Right atrium auricular region (tissue), 2 donors: ENCODE measurements at regions not wholly inside any gene's neighbourhood (a gene's known extent, or its start where the extent isn't known, plus 50 kb on each side); places are given as distances from the start of the nearest gene placed in this dataset.

Source experiments
- DNase-seq: peaks from one replicate; pipeline ENCODE4 v3.0.0-alpha.2; 2019; ENCODE audit warnings: low spot score
- H3K27ac ChIP-seq, 2 donors: fragments of 200-600 bp; sonication (generic); 1 replicate in 1 of 2; 2 replicates in 1 of 2; pipeline ENCODE4 v1.5.1; 2016 to 2019
- H3K27me3 ChIP-seq, 2 donors: fragments of 200-600 bp; sonication (generic); one replicate each; pipeline versions ENCODE4 v1.5.1 to v1.6.0; 2017 to 2019
- H3K36me3 ChIP-seq: fragments of 200-600 bp; sonication (generic); one replicate; pipeline ENCODE4 v1.5.1; 2016
- H3K4me1 ChIP-seq, 2 donors: fragments of 200-600 bp; sonication (generic); one replicate each; pipeline versions ENCODE4 v1.5.1 to v1.6.0; 2017 to 2019
- H3K4me3 ChIP-seq, 2 donors: fragments of 200-600 bp; sonication (generic); 1 replicate in 1 of 2; 2 replicates in 1 of 2; pipeline ENCODE4 v1.5.1; 2017 to 2019; ENCODE audit warnings: mild to moderate bottlenecking in 1 of 2, moderate library complexity in 1 of 2
- H3K9me3 ChIP-seq, 2 donors: fragments of 200-600 bp; sonication (generic); one replicate each; pipeline ENCODE4 v1.5.1; 2019
- TF ChIP-seq, protein P1 (sequence below), 2 donors: fragments of 200-600 bp; sonication (generic); IDR thresholded peaks; one replicate each; pipeline ENCODE4 v1.5.1; 2019; ENCODE audit warnings: antibody characterized with exemption in 2 of 2

DNA sequence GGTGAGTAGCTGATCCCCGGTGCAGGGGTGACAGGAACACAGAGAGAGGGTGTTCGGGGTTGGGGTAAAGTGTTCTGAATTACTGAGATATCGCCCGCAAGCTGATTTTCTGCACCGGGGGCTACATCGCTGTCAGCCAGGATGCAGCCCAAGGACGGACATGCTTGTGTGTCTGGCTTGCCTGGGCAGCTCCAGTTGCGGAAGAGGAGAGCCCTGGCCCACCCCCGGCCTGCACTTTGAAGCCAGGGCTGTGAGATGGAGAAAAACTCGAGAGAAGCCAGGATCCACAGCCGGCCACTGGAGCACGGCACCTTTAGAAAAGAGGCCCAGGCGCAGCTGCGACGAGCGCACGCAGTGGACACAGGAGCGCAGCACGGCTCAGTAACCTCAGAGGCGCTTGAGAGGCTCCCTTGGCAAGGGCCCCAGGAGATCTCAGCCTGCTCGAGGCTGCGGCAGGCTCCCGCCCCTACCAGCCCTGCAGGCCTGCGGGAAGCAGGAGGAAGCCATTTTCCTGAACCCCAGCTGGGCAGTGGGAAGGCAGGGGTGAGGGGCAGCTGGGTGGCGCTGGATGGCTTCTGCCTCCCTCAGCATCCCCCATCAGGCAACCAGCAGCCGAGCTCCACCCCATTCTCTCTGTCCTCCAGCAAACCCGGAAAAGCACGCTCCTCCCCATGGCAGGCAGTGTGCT is 59.2 kb downstream of the C9orf50 start:
- Histone ChIP-seq H3K27me3 (no peaks in the 10 kb centered on the region), H3K4me3 (no peak overlapping the region), H3K9me3 (no peaks in the 10 kb centered on the region), H3K36me3 (no peaks in the 10 kb centered on the region), H3K27ac (no peak overlapping the region), H3K4me1 (peaks cover 0 to 6% of the 10 kb centered on the region in 2 donors)
- TF ChIP-seq, protein P1, sequence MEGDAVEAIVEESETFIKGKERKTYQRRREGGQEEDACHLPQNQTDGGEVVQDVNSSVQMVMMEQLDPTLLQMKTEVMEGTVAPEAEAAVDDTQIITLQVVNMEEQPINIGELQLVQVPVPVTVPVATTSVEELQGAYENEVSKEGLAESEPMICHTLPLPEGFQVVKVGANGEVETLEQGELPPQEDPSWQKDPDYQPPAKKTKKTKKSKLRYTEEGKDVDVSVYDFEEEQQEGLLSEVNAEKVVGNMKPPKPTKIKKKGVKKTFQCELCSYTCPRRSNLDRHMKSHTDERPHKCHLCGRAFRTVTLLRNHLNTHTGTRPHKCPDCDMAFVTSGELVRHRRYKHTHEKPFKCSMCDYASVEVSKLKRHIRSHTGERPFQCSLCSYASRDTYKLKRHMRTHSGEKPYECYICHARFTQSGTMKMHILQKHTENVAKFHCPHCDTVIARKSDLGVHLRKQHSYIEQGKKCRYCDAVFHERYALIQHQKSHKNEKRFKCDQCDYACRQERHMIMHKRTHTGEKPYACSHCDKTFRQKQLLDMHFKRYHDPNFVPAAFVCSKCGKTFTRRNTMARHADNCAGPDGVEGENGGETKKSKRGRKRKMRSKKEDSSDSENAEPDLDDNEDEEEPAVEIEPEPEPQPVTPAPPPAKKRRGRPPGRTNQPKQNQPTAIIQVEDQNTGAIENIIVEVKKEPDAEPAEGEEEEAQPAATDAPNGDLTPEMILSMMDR (IDR thresholded peaks at IDR 0.05): no peak
- no peak for DNase-seq

DNA sequence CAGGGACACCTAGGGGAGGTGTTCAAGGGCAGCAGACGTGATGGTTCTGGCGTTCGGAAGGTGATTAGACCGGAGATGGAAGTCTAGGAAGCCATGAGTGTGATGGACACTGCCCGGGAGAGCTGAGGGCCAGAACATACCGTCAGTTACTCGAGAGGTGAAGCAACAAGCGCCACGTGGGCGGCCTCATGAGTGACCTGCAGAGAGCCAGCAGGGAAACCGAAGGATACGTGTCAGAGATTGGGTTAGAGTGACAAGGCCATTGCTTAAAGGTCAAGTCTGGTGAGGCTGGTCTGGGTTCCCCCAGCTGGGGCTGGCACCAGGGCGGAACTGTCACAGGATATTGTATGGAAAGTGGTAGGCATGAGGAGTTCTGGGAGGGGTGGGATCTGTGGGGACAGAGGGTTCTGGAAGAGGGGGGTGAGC is 60.0 kb downstream of the C9orf50 start:
- Histone ChIP-seq H3K4me1 (peaks cover 0 to 6% of the 10 kb centered on the region in 2 donors), H3K27ac (no peak overlapping the region), H3K36me3 (no peaks in the 10 kb centered on the region), H3K27me3 (no peaks in the 10 kb centered on the region), H3K9me3 (no peaks in the 10 kb centered on the region), H3K4me3 (no peak overlapping the region)
- DNase-seq: no peak
- TF ChIP-seq, protein P1 (IDR thresholded peaks at IDR 0.05): no peak

DNA sequence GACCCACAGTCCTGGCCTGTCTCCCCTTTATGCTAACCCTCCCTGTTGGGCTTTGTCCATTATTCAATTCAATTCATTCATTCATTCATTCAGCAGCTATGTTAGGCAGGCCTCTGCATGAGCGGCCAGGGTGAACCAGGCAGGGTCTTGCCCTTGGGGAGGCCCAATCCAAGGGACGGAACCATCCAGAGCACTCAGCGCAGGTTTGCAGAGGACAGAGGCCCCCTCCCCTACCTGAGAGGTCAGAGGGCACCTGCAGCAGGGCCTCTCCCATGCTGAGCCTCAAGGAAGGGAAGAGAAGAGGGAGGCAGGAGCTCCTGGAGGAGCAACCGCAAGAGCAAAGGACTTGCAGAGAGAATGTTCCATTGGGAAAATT is 61.4 kb downstream of the C9orf50 start:
- TF ChIP-seq, protein P1 (IDR thresholded peaks at IDR 0.05): no peak
- DNase-seq: no peak
- no peak overlapping the region for H3K4me3 ChIP-seq

DNA sequence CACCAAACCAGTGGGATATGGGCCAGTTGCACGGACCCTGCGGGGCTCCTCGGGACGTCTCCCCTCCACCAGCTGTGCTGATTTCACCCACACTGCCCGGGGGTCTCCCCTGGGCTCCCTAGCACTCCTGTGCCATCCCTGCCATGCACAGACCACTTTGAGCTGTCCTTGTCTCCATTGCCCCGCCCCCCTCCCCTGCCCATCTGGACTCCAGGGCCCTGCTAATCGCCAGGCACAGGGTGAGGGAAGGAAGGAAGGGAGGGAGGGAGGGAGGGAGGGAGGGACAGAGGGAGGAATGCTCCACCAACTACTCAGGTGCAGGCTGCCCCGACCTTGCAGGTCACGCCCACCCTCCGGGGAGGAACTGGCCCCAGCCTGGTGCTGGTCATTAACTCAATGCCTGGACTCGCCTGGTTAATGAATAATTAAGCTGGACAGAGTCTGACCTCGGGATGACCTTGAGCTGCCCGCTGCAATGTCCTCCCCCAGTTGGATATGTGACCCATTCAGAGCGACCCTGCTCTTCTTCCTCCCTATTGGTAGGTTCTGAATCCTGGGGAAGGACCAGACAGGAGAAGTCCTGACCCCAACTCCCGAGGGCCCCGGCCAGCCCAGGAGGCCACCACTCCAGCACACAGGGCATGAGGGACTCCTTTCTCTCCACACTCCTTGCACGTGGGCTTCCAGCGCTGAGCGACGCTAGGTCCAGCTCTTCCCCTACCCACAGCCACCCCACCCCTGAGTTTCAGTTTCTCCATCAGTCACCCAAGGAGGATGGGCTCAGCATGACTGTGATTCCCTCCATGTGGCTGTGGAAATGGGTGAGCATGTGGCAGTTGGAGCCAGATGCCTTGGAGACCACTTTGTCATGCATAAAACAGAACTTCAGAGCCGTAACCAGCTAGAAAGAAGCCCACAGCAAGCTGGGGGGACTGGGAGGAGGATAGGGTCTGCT is 62.1 kb downstream of the C9orf50 start:
- TF ChIP-seq, protein P1 (IDR thresholded peaks at IDR 0.05): no peak
- no peaks in the 10 kb centered on the region for H3K9me3 ChIP-seq
- no peak overlapping the region for H3K27ac ChIP-seq
- no peaks in the 10 kb centered on the region for H3K27me3 ChIP-seq
- no peaks in the 10 kb centered on the region for H3K36me3 ChIP-seq
- H3K4me3 ChIP-seq: no peak overlapping the region
- DNase-seq: no peak
- peaks cover 0 to 6% of the 10 kb centered on the region in 2 donors for H3K4me1 ChIP-seq

More for the DNA sequence above, 61.4 kb downstream of the C9orf50 start:
- Histone ChIP-seq H3K36me3 (no peaks in the 10 kb centered on the region), H3K27me3 (no peaks in the 10 kb centered on the region), H3K9me3 (no peaks in the 10 kb centered on the region), H3K4me1 (peaks cover 0 to 6% of the 10 kb centered on the region in 2 donors), H3K27ac (no peak overlapping the region)

DNA sequence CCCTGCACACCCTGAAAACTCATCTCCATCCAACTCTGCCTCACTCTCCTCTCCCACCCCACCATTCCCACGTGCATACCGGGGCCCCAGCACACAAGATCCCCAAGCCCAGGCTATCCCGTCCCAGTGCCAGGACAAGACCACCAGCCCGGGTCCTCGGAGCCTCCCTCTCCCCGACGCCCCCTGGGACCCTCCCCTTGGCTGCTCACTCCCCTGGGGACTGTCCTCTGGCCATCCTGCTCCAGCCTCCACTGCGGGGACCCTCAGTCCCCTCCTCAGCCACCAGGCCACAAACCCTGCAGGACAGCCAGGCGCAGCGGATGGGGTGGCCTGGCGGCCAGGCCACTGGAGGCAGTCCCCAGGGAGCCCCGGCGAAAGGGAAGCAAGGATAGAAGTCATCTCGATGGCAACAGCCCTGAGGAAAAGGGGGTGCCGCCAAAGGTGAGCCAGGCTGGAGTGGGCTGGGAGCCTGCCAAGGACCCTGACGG is 62.8 kb downstream of the C9orf50 start:
- DNase-seq: no peak
- H3K9me3 ChIP-seq: no peaks in the 10 kb centered on the region
- no peak overlapping the region for H3K4me3 ChIP-seq
- peaks cover 0 to 6% of the 10 kb centered on the region in 2 donors for H3K4me1 ChIP-seq
- no peaks in the 10 kb centered on the region for H3K36me3 ChIP-seq
- TF ChIP-seq, protein P1 (IDR thresholded peaks at IDR 0.05): no peak
- H3K27me3 ChIP-seq: no peaks in the 10 kb centered on the region
- no peak overlapping the region for H3K27ac ChIP-seq
